T-helper 2 cell treated with Interferon-gamma antibody and Interleukin-4, amounts not matched to agents 5 μg/mL and 100 μg/mL, for 36 hours (primary cell): ENCODE measurements at regions not wholly inside any gene's neighbourhood (a gene's known extent, or its start where the extent isn't known, plus 50 kb on each side); places are given as distances from the start of the nearest gene placed in this dataset.
"Not testable (repeated sequence)": the region's sequence is repeated elsewhere in the genome, so short reads cannot be mapped to it uniquely, and the experiment has no call there.

Experiments
- DNase-seq: peaks from one replicate; pipeline ENCODE4 v3.0.0; 2021; ENCODE audit warnings: low spot score
- H3K27ac Mint-ChIP-seq: one replicate; pipeline ENCODE4 v1.8.0; 2021; ENCODE audit warnings: mild to moderate bottlenecking, mixed read lengths
- H3K27me3 Mint-ChIP-seq: one replicate; pipeline ENCODE4 v1.8.0; 2021; ENCODE audit warnings: low read depth, mixed read lengths
- H3K36me3 Mint-ChIP-seq: one replicate; pipeline ENCODE4 v1.8.0; 2021; ENCODE audit warnings: low read depth, mixed read lengths
- H3K4me1 Mint-ChIP-seq: one replicate; pipeline ENCODE4 v1.8.0; 2021; ENCODE audit warnings: low read depth, mixed read lengths
- H3K4me3 Mint-ChIP-seq: one replicate; pipeline ENCODE4 v1.8.0; 2022; ENCODE audit warnings: mild to moderate bottlenecking, moderate library complexity, mixed read lengths
- H3K9me3 Mint-ChIP-seq: one replicate; pipeline ENCODE4 v1.8.0; 2021; ENCODE audit warnings: mixed read lengths

DNA sequence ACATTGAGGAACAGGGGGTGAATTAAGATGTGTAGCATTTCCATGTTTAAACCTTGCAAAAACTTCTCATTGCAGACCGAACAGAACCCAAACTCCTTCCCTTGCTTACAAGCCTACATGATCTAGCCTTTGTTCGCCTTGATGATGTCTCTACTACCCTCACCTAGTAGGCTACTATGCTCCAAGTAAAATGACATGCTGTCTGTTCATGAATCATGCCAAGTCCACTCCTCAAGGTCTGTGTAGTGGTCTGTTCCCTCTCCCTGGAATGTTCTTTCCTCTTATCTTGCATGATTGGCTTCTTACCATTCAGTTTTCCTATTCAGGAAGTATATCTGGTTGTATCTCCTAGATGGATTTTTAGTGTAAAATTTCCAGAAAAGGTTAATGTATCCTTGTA, 4778.6 kb upstream of the OR11H1 start:
- DNase-seq, H3K4me3 Mint-ChIP-seq, H3K4me1 Mint-ChIP-seq, H3K27ac Mint-ChIP-seq, H3K36me3 Mint-ChIP-seq, H3K27me3 Mint-ChIP-seq: not testable (repeated sequence)
- H3K9me3 Mint-ChIP-seq: peaks cover 69% of the 10 kb centered on the region

DNA sequence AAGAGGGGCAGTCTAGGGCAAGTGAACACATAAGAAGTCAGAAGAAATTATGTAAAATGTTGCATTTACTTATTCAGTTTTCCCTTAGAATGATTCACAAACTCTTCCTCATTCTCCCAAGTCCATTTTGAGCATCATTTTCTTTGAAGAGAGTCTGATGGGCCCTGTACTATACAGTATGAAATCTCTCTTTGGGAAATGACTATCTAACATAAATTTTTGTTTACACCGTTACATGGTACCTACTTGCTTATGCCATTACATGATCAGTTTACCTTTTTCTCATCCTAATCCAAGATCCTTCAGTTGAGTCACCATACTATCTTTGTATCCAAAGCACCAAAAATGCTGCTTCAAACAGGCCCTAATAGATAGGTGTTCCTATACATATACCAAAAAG, 4774.4 kb upstream of the OR11H1 start:
- DNase-seq, H3K4me1 Mint-ChIP-seq, H3K27ac Mint-ChIP-seq, H3K27me3 Mint-ChIP-seq, H3K36me3 Mint-ChIP-seq, H3K4me3 Mint-ChIP-seq: not testable (repeated sequence)
- H3K9me3 Mint-ChIP-seq: peaks cover 79% of the 10 kb centered on the region

DNA sequence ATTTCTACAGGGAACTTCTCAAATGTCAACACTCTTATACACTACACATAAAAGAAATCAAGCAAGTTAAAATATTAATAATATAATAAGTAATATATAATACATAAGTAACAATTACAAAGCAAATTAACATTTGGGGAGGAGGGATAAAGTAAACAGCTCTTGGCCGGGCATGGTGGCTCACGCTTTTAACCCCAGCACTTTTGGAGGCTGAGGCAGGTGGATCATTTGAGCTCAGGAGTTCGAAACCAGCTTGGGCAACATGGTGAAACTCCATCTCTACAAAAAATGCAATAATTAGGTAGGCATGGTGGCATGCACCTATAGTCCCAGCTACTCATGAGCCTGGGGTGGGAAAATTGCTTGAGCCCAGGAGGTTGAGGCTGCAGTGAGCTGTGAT, 4772.6 kb upstream of the OR11H1 start:
- H3K27me3 Mint-ChIP-seq, DNase-seq, H3K4me3 Mint-ChIP-seq, H3K4me1 Mint-ChIP-seq, H3K36me3 Mint-ChIP-seq, H3K27ac Mint-ChIP-seq: not testable (repeated sequence)
- H3K9me3 Mint-ChIP-seq: peaks cover 69% of the 10 kb centered on the region

DNA sequence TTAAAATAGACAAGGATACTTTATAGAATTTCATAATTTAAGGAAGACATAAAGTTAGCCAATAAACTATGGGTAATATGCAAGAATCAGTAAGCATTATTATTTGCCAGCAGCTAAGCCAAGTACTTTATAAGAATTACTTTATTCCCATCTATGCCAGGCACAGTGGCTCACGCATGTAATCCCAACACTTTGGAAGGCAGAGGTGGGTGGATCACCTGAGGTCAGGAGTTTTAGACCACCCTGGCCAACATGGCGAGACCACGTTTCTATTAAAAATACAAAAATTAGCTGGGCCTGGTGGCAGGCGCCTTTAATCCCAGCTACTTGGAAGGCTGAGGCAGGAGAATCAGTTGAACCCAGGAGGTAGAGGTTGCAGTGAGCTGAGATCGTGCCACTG, 4767.6 kb upstream of the OR11H1 start:
- H3K4me3 Mint-ChIP-seq, H3K4me1 Mint-ChIP-seq, H3K27me3 Mint-ChIP-seq, H3K36me3 Mint-ChIP-seq, DNase-seq, H3K27ac Mint-ChIP-seq: not testable (repeated sequence)
- H3K9me3 Mint-ChIP-seq: peaks cover 76% of the 10 kb centered on the region

DNA sequence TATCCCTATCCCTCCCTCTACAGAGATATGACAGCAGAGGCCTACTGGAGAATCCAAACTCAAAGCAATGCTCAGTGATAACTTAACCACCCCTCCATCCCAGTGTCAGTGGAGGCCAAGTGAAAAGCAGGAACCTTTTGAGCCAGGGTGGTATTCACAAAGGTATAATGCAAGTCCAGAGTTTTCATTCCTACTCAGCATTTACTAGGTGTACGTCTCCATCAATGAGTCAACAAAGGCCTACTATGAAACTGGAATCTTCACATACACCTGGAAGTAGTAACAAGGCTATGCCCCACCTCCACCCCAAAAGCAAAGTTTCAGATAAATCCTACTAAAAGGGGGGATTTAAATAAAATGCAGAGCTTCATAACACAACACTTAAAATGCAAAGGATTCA, 4761.7 kb upstream of the OR11H1 start:
- DNase-seq, H3K36me3 Mint-ChIP-seq, H3K4me3 Mint-ChIP-seq, H3K4me1 Mint-ChIP-seq, H3K27me3 Mint-ChIP-seq, H3K27ac Mint-ChIP-seq: not testable (repeated sequence)
- H3K9me3 Mint-ChIP-seq: peaks cover 64% of the 10 kb centered on the region

DNA sequence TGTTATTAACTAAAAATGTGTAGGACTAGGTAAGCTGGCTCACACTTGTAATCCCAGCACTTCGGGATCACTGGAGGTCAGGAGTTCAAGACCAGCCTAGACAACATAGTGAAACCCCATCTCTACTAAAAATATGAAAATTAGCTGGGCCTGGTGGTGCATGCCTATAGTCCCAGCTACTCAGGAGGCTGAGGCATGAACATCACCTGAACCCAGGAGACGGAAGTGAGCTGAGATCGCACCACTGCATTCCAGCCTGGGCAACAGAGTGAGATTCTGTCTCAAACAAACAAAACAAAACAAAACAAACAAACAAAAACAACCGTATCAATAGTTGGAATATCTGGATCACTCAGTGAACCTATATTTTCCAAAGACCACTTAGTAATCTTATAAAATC, 4759.1 kb upstream of the OR11H1 start:
- H3K27me3 Mint-ChIP-seq: not testable (repeated sequence)

DNA sequence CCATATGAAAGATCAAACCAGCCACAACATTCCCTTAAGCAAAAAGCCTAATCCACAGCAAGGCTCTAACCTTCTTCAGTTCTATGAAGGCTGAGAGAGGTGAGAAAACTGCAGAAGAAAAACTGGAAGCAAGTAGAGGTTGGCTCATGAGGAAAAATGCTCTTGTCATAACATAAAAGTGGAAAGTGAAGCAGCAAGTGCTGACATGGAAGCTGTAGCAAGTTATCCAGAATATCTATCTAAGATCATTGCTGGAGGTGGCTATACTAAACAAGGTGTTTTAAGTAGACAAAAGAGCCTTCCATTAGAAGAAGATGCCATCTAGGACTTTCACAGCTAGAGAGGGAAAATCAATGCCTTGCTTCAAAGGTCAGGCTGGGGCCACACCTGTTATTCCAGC, 4756.2 kb upstream of the OR11H1 start:
- H3K36me3 Mint-ChIP-seq, H3K4me1 Mint-ChIP-seq, H3K27ac Mint-ChIP-seq, H3K4me3 Mint-ChIP-seq, H3K27me3 Mint-ChIP-seq, DNase-seq: not testable (repeated sequence)
- H3K9me3 Mint-ChIP-seq: peaks cover 67% of the 10 kb centered on the region

More for the DNA sequence above, 4759.1 kb upstream of the OR11H1 start:
- not testable (repeated sequence) for DNase-seq, H3K4me3 Mint-ChIP-seq, H3K27ac Mint-ChIP-seq, H3K4me1 Mint-ChIP-seq, H3K36me3 Mint-ChIP-seq
- H3K9me3 Mint-ChIP-seq: peaks cover 66% of the 10 kb centered on the region

DNA sequence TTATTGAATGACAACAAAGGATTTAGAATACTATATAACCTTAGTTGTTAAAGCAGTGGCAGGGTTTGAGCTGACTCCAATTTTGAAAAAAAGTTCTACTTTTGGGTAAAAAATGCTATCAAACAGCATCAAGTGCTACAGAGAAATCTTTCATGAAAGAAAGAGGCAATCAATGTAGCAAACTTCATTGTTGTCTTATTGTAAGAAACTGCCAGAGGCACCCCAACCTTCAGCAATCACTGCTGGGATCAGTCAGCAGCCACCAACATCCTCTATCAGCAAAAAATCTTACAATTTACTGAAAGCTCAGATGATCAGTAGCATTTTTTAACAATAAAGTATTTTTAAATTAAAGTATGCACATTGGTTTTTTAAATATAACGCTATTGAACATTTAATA, 4754.7 kb upstream of the OR11H1 start:
- not testable (repeated sequence) for DNase-seq, H3K36me3 Mint-ChIP-seq, H3K27ac Mint-ChIP-seq, H3K27me3 Mint-ChIP-seq, H3K4me1 Mint-ChIP-seq, H3K4me3 Mint-ChIP-seq
- H3K9me3 Mint-ChIP-seq: peaks cover 66% of the 10 kb centered on the region

DNA sequence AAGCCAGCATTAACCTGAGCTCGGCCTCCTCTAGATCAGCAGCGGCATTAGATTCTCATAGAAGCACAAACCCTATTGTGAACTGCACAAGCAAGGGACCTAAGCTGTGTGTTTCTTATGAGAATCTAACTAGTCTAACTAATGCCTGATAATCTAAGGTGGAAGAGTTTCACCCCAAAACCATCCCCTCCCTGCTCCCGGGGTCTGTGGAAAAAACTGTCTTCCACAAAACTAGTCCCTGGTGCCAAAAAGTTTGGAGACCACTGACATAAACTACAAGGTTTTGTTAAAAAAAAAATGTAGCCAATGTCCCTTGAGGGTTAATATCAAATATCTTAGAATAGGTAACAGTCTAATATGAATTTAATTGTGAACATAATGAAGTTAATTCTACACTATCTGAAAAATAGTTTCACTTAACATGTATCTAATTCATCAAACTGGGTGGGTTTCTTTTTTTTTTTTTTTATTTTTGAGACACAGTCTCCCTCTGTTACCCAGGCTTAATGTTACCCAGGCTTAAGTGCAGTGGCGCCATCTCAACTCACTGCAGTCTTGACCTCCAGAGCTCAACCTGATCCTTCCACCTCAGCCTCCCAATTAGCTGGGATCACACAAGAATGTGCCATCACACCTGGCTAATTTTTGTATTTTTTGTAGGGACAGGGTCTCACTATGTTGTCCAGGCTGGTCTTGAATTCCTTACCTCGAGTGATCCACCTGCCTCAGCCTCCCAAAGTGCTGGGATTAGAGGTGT, 4752.2 kb upstream of the OR11H1 start:
- H3K9me3 Mint-ChIP-seq: peaks cover 82% of the 10 kb centered on the region
- H3K36me3 Mint-ChIP-seq, H3K4me1 Mint-ChIP-seq, H3K27me3 Mint-ChIP-seq, H3K27ac Mint-ChIP-seq, H3K4me3 Mint-ChIP-seq, DNase-seq: not testable (repeated sequence)

DNA sequence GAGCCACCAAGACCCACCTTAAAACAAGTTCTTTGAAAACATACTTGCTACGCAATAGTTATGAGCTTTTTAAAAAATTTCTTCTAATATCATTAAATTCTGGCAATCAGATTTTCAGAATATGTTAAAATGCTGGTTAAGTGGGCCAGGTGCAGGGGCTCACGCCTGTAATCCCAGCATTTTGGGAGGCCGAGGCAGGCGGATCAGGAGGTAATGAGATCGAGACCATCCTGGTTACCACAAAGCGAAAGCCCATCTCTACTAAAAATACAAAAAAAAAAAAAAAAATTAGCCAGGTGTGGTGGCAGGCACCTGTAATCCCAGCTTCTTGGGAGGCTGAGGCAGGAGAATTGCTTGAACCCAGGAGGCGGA, 4751.6 kb upstream of the OR11H1 start:
- not testable (repeated sequence) for H3K27ac Mint-ChIP-seq, H3K27me3 Mint-ChIP-seq, H3K4me1 Mint-ChIP-seq, DNase-seq, H3K36me3 Mint-ChIP-seq, H3K4me3 Mint-ChIP-seq
- H3K9me3 Mint-ChIP-seq: peaks cover 85% of the 10 kb centered on the region

DNA sequence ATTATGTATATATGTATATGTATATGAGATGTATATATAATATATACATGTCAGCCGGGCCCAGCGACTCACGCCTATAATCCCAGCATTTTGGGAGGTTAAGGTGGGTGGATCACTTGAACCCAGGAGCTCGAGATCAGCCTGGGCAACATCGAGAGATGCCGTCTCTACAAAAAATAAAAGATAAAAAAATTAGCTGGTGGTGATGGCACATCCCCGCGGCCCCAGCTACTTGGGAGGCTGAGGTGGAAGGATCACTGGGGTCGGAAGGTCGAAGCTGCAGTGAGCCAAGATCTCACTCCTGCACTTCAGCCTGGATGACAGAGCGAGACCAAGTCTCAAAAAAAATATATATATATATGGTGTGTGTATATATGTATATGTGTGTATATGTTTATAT, 4750.3 kb upstream of the OR11H1 start:
- H3K4me3 Mint-ChIP-seq, DNase-seq, H3K27me3 Mint-ChIP-seq, H3K36me3 Mint-ChIP-seq, H3K27ac Mint-ChIP-seq, H3K4me1 Mint-ChIP-seq: not testable (repeated sequence)
- peaks cover 87% of the 10 kb centered on the region for H3K9me3 Mint-ChIP-seq

DNA sequence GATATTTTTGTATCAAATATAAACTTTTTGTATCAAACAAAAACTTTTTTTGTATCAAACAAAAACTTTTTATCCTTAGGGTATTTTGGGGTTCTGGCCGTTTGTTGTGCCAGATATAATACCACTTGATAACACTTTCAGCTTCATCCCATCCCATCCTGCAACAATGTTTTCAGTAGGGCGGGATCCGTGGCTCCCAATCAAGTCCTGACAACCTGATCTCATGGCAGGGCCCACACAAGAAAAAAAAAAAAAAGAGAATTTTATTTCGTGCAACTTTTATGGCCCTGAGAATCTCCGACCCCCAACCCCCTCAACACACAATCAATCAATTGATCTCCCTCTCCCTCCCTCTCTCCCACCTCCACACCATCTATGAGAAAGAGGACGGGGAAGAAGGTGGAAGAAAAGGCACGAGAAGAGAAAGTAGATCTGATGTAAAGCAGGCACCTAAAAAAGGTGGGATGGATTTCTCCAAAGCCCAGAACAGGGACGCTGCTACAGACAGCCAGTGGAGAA, 4749.6 kb upstream of the OR11H1 start:
- Mint-ChIP-seq H3K27ac (no peak overlapping the region), H3K36me3 (peaks cover 2% of the 10 kb centered on the region), H3K4me1 (no peaks in the 10 kb centered on the region), H3K27me3 (no peaks in the 10 kb centered on the region), H3K4me3 (no peak overlapping the region), H3K9me3 (peaks cover 87% of the 10 kb centered on the region)
- DNase-seq: no peak

DNA sequence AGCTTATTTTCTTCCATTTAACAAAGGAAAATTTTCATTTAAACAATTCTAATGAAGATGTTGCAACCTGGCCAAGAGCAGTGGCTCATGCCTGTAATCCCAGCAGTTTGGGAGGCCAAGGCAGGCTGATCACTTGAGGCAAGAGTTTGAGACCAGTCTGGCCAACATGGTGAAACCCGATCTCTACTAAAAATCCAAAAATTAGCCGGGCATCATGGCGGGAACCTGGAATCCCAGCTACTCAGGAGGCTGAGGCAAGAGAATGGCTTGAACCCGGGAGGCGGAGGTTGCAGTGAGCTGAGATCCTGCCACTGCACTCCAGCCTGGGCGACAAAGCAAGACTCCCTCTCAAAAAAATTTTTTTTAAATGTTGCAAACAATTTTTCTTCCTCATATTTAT, 4748.8 kb upstream of the OR11H1 start:
- H3K27ac Mint-ChIP-seq: not testable (repeated sequence)

DNA sequence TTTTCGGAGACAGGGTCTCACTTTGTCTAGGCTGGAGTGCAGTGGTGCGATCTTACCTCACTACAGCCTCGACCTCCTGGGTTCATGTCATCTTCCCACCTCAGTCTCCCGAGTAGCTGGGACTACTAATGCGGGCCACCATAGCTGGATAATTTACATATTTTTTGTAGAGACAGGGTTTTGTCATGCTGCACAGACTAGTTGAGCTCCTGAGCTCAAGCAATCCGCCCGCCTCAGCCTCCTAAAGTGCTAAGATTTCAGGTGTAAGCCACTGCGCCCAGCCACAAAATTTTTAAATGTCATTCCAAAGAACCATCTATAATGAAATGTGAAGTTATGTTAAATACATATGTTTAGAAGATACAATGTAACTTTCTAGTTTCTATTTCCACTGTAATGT, 4747.7 kb upstream of the OR11H1 start:
- Mint-ChIP-seq H3K4me3 (no peak overlapping the region), H3K4me1 (no peaks in the 10 kb centered on the region), H3K9me3 (peaks cover 80% of the 10 kb centered on the region), H3K36me3 (peaks cover 4% of the 10 kb centered on the region), H3K27ac (no peak overlapping the region), H3K27me3 (no peaks in the 10 kb centered on the region)
- no peak for DNase-seq

More for the DNA sequence above, 4748.8 kb upstream of the OR11H1 start:
- not testable (repeated sequence) for H3K27me3 Mint-ChIP-seq, DNase-seq, H3K4me1 Mint-ChIP-seq, H3K36me3 Mint-ChIP-seq, H3K4me3 Mint-ChIP-seq
- H3K9me3 Mint-ChIP-seq: peaks cover 89% of the 10 kb centered on the region
